Activated CD4-positive, alpha-beta T cell treated with anti-CD3 and anti-CD28 coated beads, Interleukin-2, amount 50 U/mL, for 48 hours (primary cell): ENCODE measurements at regions not wholly inside any gene's neighbourhood (a gene's known extent, or its start where the extent isn't known, plus 50 kb on each side); places are given as distances from the start of the nearest gene placed in this dataset.
"Not testable (repeated sequence)": the region's sequence is repeated elsewhere in the genome, so short reads cannot be mapped to it uniquely, and the experiment has no call there.

Source experiments
- DNase-seq, 2 experiments: peaks; one replicate each; pipeline ENCODE4 v3.0.0-alpha.2; 2020

DNA sequence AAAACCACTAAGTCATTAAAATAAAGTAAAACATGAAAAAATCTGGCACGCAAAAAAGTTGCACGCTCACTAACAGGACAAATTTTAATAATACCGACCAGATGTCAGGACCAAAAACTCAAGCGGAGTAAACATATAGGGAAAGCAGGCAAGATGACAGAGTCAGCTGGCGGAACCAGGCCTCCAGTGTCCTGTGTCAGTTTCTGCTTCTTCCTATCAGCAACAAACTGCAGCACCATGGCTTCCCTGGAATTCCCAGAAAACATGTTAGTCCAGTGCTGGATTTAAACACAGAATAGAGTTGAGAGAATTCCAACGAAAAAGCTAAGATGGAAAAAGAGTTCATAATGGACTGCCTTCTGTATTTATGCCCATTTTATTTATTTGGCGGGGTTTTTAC, 169.1 kb upstream of the ARHGEF26 start:
- no peak for DNase-seq

DNA sequence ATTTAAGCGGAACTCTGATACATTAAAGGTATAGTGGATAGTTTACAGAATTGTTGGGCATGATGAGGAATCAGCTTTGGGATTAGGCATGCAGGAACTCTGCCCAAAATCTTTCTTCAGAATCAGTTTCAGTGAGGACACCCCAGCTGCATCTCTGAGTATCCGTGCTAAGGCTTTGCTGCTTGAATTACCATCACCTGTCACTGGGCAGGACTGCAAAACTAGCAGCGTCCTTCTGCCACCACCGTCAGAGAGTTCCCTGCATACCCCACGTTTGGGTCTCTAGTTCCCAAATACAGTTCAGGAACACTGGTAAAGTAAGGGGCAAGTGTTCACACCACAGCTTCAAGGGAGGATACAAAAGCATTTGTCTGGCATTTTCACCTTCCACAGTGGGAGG, 164.6 kb upstream of the ARHGEF26 start:
- DNase-seq: no peak

DNA sequence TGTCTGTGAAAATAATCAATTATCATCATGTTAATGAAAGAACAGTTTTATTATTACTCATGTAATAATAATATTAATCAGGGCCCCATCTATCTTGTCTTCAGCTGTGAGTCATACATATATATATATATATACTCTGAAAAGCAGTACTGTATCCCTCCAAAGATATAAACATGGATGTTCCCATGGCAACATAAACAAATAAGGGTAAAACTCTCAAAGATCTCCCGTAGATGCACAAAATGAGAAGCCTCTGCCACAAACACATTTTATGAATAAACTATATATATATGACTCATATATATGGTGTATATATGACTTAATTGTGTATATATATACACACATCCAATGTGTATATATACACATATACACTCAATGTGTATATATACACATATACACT, 163.8 kb upstream of the ARHGEF26 start:
- DNase-seq: no peak

DNA sequence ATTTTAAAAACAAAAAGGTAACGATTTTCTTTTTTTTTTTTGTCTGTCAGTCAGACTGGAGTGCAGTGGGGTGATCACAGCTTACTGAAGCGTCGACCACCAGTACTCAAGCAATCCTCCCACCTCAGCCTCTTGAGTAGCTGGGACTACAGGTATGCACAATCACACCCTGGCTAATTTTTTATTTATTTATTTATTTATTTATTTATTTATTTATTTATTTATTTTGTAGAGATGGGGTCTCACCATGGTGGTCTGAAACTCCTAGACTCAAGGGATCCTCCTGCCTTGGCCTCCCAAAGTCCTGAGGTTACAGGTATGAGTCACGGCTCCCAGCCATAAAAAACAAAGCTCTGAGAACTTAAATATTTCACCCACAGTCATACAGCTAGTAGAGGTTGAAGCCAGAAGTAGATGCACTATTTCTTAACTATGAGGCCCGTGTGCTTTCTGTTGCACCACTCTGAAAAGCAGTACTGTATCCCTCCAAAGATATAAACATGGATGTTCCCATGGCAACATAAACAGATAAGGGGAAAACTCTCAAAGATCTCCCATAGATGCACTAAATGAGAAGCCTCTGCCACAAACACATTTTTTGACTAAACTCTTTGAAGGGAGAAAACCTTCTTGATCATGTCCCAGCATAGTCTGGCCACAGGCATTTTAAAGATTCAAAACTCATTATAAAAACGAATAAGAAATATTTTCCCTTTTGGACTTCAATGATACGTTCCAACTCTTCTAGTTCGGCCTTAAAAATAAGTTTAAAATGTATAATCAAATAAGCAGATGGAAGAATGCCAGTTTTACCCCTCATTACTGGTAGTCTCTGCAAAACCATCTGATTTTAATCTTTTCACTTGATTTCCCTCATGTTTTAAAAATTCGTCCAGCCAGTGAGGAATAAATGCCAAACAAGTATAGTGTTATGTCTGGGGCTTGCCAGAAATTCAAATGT, 162.3 kb upstream of the ARHGEF26 start:
- no peak for DNase-seq

DNA sequence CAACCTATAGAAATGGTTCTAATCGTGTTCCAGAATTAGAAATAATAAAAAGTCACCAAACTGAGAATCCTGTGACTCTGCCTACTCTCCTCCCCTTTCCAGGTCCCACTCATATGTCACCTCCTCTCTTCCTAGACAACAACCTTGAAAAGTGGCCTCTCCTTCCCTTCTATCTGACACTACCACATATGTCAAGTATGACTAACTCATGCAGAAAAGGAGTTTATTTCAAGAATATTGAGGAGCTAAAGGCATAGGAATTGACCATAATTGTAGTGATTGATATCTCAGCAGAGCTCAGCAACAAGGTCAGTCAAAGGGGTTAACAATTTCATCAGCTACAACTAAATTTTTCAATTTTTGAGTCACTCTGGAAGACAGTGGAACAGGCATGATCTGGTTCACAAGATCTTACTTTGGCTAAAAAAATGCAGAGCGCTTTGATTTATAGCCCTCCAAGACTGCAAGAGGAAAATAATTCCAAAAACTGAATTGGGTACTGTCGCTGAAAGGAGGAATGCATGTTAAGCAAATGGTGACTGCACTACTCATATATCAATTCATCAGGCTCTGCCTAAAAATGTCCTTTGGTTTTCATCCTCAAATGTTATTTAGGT, 160.6 kb upstream of the ARHGEF26 start:
- DNase-seq: no peak

DNA sequence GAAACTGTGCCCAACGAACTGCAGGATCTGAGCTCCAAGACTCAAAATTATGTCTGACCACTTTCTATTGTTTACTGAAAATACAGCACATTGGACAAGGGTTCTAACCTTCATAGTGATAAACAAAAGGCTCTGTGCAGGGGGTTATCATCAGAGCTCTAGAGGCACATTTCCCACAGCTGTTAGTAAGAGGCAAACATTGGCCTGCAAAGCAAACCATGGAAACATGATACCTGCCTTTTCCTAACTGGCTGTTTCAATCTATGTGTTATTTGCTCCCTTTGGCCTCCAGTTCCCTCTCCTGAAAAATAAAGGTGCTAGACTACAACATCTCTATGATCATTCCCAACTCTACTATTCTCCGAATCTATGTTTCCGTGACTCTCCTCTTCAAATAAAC, 159.7 kb upstream of the ARHGEF26 start:
- DNase-seq: no peak

DNA sequence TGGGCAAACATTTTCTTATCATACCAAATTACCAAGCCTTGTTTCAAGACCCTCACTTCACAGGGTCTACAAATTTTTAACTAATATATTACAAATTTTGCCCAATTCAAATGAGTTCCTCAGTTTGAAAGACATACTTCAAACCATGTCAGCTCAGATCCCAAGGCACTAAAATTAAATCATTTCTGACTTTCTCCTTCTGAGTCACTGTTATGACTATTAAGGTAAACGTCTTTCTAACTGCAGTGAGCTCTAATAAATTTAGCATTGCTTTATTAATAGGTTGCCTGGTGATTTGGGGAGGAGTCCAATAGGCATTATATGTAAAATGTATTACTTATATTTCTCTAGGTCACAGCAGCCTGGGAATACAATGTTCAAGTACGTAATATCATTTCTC, 158.2 kb upstream of the ARHGEF26 start:
- DNase-seq: no peak

DNA sequence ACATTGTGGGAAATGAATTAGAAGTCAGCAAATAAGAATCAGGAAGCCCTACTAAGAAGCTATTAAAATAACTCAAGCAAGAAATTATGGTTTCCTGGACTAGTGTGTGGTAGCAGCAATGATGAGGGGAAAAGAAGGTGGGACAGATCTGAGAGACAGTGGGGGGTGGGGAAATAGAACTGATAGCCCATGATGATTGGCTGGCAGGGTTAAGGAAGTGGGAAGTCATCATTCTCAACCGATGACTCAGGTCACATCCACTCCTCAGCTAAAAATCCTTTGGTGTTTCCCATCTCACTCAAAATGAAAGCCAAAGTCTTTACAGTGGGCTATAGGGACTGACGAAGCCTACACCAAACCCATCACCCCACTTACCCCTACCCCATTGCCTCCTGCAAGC, 153.9 kb upstream of the ARHGEF26 start:
- DNase-seq: no peak

DNA sequence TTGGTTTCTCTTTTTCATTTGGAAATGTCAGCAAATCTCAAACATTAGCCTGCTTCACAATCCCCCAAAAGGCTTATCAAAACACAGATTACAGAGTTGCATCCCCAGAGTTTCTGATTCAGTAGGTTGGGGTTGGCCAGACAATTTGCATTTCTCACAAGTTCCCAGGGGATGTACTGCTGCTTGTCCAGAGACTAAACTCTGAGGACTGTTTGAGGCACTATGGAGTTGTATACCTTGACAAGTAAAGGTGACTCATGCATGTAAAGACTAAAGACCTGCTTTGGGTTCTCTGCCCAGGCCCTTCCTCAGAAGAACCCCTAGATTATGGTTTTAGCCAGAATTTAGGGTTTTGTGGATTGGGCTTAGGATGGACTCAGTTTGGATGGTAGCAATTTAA, 151.1 kb upstream of the ARHGEF26 start:
- no peak for DNase-seq

DNA sequence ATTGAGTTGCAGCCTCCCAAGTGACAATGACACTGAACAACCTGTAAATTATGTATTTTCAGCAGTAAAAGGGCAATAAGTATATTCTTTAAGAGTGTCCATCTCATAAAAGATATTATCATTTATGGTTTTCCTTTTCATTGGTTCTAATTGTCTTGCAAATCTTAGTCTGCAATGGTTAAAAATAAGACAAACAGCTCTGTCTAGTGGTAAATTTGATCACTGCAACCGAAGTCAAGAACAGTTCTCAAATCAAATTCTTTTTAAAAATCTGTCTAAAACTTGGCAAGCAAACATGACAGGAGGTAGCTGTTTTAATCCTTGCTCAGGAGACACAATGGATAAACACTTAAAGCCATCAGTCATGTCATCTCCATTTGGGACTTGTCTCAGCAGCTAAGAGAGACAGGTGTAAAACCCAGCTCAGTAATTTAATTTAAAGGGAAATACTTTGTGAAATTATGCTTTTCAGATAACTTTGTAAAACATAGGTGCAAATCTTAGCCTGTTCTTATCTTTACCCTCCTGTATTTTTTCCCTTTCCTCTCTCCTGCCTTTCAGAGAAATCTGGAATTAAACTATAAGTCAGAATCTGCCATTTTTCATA, 150.3 kb upstream of the ARHGEF26 start:
- DNase-seq: no peak

DNA sequence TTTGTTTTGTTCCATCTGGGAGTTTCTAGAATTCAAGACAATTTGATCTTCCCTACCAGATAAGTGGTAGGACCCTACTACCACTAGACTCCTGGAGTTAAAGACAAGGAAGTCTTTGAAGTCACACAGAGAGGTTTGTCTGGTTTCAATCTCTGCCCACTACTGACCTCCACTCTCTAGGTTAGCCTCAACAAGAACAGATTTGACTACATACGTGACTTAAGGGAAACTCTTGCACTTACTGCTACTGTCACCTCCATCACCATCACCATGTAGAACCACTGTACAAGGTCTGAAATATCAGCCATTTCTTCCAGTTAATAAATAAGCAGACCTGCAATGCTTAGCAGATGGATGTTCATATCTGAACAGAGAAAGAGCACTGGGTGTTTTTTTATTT, 148.3 kb upstream of the ARHGEF26 start:
- DNase-seq: no peak

DNA sequence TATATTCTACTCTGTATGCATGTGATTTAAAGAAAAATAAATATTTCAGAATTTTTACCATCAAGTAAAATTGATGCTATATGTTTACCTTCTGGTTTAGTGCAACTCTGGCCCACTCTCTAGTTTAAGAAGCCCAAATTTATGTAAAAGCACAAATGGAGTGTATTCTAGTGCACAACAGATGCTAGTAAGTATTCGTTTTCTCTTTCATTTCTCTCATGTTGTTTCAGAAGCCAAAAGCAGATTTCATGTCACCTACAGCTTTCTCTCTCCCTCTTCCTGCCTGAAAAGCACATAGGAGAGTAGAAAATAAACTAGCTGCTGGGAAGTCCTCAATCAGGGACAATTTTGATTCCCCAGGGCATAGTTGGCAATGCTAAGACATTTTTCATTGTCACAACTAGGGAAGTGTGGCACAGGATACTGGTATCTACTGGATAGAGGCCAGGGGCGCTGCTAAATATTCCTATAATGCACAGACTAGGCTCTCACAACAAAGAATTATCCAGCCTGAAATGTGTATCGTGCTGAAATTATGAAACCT, 147.4 kb upstream of the ARHGEF26 start:
- no peak for DNase-seq

DNA sequence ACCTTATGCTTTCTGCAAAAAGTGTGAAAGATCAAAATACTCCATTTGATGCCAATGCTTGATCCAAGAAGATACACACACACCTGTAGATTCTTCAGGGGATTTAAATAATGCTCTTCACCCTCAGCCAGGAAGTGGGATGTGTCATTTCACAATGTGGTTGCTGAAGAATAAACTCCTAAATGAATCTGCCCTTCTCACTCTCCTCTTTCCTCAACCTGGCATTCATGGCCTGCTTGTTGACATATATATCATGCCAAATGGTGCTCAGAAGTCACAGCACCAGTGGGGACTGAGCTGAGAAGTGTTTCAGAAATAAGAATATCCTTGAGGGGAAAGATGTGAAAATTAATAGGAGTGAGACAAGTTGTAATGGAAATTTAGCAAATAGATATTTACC, 146.6 kb upstream of the ARHGEF26 start:
- DNase-seq: no peak

DNA sequence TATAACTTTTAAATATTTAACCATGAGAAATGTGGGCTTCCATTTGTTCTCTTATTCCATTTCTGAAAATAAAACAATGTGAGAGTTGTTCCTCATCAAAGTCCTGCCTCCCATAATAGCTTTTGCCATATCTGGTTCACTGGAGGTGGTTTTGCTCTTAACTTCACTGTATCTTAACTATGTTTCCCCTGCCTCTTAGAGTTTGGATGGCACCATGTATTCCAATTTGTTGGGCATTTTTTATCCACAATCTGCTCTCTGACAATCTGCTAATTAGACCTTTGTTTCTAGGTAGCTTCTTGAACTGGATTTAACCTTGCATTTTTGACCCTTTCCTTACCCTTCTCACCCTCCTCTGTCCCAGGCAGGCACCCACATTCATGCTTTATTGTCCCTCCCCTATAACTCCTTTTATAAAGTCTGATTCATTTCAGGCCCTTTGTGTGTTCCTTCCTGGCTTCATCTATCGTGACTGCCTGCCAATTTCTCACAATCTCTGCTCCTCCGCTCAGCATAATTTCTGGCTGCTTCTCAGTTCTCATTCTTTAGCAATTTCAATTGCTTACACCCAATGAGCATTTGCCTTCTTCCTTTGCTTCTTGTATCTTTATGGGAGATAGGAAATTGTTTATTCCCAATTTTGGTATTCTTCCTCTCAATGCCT, 144.2 kb upstream of the ARHGEF26 start:
- DNase-seq: no peak

DNA sequence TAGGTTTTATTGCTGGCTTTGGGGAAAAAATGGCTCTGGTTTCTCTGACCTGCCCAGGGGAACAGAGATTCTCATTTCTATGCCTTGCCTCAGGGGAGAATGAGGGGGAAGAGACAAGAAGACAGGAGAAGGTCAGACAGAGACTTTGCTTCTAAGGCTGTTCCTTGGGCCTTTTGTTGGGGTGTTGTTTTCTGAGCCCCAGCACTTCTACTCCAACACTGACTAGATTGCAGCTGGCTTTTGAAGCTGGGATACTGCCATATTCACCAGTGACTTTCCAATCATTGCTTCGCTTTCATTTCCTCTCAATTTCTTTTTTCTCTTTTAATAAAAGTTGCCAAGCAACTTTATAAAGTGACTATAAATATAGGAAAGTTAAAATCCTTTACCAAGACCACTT, 143.2 kb upstream of the ARHGEF26 start:
- DNase-seq: no peak

DNA sequence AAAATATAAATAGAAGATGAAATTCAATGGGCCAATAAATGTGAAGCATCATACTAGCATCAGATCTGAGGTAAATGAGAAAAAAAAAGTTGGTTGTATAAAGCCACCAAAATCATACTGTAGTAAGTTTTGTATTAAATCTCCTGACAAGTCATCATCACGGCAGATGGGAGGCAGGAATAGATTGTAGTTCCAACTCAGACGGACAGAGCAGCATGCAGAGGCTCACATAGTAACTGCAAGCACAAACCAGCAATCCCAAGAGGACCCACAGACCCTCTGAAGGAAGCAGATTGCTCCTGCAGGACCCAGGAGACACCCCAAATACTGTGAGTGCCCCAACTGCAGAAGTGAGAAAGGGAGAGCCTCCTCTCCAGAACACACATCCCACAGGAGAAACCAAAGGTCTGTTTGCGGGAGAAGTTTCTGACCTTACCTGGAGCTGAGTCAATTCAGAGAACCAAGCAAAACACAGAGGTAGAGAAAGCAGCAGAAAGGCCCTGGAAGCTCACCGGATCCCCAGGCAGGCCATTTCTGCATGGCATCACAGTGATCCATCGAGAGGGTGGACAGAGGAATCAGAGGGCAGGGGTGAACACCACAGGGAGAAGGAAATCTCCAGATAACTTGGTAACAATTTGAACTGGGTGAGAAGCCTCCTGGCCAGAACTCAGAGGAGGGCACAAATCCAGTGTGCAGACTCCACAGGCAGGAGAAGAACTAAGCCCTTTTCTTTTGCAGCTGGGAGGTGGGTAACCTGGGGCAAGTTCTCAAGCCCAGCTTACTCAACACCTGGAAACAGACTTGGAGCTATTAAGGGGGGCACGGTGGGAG, 141.6 kb upstream of the ARHGEF26 start:
- no peak for DNase-seq

DNA sequence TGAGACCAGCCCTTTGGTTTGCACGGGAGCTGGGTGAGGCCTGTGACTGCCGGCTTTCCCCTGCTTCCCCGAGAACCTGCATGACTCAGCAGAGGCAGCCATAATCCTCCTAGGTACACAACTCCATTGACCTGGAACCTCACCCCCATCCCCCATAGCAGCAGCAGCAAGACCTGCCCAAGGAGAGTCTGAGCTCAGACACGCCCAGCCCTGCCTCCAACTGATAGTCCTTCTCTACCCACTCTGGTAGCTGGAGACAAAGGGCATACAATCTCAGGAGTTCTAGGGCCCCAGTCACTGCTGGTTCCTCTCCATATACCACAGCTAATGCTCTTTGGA, 141.0 kb upstream of the ARHGEF26 start:
- DNase-seq: no peak

DNA sequence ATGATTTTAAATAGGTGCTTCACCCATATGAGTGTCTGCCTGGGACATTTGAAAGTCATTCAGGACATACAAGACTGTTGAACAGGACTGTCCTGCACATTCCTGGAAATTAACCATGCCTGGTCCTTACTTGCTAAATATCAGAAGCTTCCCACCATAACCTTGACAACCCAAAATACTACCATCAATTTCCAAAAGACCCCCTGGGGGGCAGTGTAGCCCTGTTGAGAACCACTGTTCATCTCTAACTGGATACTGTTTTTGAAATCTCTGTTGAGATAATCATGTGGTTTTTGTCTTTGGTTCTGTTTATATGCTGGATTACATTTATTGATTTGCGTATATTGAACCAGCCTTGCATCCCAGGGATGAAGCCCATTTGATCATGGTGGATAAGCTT, 123.8 kb upstream of the ARHGEF26 start:
- DNase-seq: not testable (repeated sequence)

DNA sequence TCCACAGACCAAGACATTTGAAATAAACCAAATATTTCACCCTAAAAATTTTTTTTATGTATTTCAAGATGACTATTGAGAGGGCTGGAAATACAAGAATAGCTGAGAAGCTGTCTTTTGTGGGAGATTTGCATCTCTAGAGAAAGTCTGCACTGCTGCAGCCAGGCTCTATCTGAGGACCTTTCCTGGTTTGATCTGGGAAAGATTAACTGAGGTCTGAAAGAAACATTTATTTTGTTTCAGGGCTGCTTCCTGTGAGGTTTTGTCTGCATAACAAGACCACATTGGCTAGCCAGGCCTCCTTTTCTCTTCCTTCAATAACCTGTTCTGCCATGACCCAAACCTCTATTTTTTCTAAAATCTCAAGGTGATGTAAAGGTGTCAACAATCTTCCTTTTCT, 117.5 kb upstream of the ARHGEF26 start:
- no peak for DNase-seq

DNA sequence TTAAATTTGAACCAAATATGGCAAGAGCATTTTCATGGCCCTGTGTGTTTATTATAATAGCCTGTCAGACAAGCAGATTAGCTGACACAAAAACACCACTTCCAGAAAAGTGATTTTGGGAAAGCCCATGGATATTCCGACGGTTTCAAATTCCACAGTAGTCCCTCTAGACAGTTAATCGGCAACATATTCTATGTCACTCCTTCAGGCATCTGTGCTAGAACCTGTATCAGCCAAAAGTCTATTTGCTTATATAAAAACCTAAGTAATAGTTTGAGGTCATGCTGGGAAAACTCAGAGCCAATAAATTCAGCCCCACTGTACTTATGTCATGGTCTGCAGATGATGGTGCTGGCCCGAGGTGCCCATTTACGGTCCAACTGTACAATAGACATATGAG, 110.2 kb upstream of the ARHGEF26 start:
- no peak for DNase-seq

DNA sequence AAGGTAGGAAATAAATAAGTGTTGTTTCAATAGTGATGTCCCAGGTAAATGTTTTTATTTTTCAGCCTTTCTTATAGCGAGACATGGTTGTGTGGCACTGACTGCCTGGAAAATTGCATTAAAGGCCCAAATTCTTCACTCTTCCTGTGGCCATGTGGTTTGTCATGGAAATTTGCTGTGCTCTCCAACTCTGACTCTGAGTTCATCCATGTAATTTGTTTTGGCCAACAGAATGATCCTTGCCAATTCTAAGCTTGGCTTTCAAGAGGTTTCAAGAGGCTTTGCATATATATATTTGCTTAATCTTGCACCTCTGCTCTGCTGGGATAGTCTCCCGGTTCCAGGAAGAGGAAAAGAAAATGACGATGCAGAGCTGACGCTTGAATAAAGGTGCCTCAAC, 107.5 kb upstream of the ARHGEF26 start:
- no peak for DNase-seq

DNA sequence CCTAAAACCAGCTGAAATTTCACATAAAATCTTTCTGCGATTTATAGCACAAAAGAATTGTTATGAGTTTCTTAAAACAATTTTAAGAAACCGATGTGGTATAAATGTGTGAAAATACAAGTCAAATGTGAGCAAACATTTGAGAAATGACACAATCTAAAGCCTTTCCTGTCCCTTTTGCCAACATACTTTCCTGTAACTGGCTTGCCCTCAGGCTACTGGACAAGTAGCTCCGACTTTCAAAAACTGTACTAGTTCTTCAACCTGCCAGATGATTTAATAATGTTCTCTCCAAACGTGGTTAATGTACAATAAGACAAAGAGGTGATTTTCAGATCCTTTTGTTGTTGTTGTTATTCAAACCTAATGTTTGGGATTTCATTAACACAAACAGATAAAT, 105.9 kb upstream of the ARHGEF26 start:
- DNase-seq: no peak
